ENCODE measurements at regions not wholly inside any gene's neighbourhood (a gene's known extent, or its start where the extent isn't known, plus 50 kb on each side); places are given as distances from the start of the nearest gene placed in this dataset.
"Not testable (repeated sequence)": the region's sequence is repeated elsewhere in the genome, so short reads cannot be mapped to it uniquely, and the experiment has no call there.

- no peak for DNase-seq
Measured at GRCh38 chr9:97773723-97774122, 76.6 kb upstream of the XPA start.

- DNase-seq, result no peak
Measured at GRCh38 chr9:97774673-97775072, 77.5 kb upstream of the XPA start.

GRCh38 chr9:97778740-97779139 is 74.3 kb upstream of the FOXE1 start:
- DNase-seq, result not testable (repeated sequence)

- DNase-seq, result no peak
Measured at GRCh38 chr9:97779608-97780007, 73.4 kb upstream of the FOXE1 start.

- no peak for DNase-seq
Measured at GRCh38 chr9:97781902-97782301, 71.1 kb upstream of the FOXE1 start.

- DNase-seq, result no peak
Measured at GRCh38 chr9:97786341-97786740, 66.7 kb upstream of the FOXE1 start.

GRCh38 chr9:97787551-97787950 is 65.5 kb upstream of the FOXE1 start:
- DNase-seq, result no peak

- no peak for DNase-seq
Measured at GRCh38 chr9:97788763-97789663, 64.0 kb upstream of the FOXE1 start.

- DNase-seq, result no peak
Measured at GRCh38 chr9:97790542-97790941, 62.5 kb upstream of the FOXE1 start.

- no peak for DNase-seq
Measured at GRCh38 chr9:97791542-97791941, 61.5 kb upstream of the FOXE1 start.

- no peak for DNase-seq
Measured at GRCh38 chr9:97793067-97793466, 60.0 kb upstream of the FOXE1 start.

- no peak for DNase-seq
Measured at GRCh38 chr9:97794666-97795065, 58.4 kb upstream of the FOXE1 start.

GRCh38 chr9:97796176-97796575 is 56.9 kb upstream of the FOXE1 start:
- not testable (repeated sequence) for DNase-seq

GRCh38 chr9:97801180-97801579 is 51.8 kb upstream of the FOXE1 start:
- no peak for DNase-seq

GRCh38 chr9:97802276-97802675 is 50.8 kb upstream of the FOXE1 start:
- DNase-seq, result no peak

GRCh38 chr9:97803167-97804058 is 49.6 kb upstream of the FOXE1 start:
- peak; percentile 58 for DNase-seq
